ENCODE measurements at regions not wholly inside any gene's neighbourhood (a gene's known extent, or its start where the extent isn't known, plus 50 kb on each side); places are given as distances from the start of the nearest gene placed in this dataset.

DNA sequence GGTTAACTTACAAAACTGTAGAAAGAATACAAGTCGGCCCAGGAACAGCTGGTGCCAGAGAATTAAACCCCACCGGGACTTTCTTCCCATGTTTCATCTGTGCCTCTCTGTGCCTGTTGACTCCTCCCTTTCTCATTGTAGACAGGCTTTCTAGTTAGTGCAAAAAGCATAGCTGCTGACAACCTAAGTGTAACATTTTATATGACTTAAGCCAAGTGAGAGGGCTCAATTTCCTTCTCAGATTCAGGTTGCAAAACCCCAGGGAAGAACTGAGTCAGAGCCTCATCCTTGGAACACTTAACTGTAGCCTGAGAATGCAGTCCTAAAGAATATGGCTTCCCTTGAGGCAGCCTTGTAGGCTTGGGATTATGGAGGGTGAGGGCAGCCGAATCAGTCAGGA is 302.5 kb upstream of the AZI2 start:
- H3K27me3 ChIP-seq (ENCODE audit: control insufficient read depth, insufficient read depth, low read length) = no peaks in the 10 kb centered on the region
- H3K9me3 ChIP-seq (ENCODE audit: control insufficient read depth, insufficient read depth, low read length) = no peaks in the 10 kb centered on the region
- no peak for TF ChIP-seq CTCF (IDR thresholded peaks at IDR 0.05; ENCODE audit: low read depth, low read length)
- no peak overlapping the region for H3K27ac ChIP-seq (ENCODE audit: low read depth, low read length)
- H3K4me3 ChIP-seq (ENCODE audit: low read depth, low read length) = no peak overlapping the region
- ChIA-PET CTCF (interaction anchor here (1.7 to 2.0 kb wide), 1 partner anchor 17 kb away, joined by 7 to 19 read pairs; no protein-coding TSS in a partner anchor), POLR2A (no interaction called here)
- DNase-seq (ENCODE audit: low read depth, low spot score) = no peak

- no peak overlapping the region for H3K4me3 ChIP-seq (ENCODE audit: low read depth, low read length)
- no peaks in the 10 kb centered on the region for H3K9me3 ChIP-seq (ENCODE audit: control insufficient read depth, insufficient read depth, low read length)
- POLR2A ChIA-PET = no interaction called here
- H3K27ac ChIP-seq (ENCODE audit: low read depth, low read length) = no peak overlapping the region
- H3K27me3 ChIP-seq (ENCODE audit: control insufficient read depth, insufficient read depth, low read length) = peaks cover 2% of the 10 kb centered on the region
- CTCF ChIA-PET = no interaction called here
- TF ChIP-seq CTCF (IDR thresholded peaks at IDR 0.05; ENCODE audit: low read depth, low read length) = no peak
- no peak for DNase-seq (ENCODE audit: low read depth, low spot score)
Observed at GRCh38 chr3:28664123-28664522, 315.5 kb upstream of the AZI2 start.

DNA sequence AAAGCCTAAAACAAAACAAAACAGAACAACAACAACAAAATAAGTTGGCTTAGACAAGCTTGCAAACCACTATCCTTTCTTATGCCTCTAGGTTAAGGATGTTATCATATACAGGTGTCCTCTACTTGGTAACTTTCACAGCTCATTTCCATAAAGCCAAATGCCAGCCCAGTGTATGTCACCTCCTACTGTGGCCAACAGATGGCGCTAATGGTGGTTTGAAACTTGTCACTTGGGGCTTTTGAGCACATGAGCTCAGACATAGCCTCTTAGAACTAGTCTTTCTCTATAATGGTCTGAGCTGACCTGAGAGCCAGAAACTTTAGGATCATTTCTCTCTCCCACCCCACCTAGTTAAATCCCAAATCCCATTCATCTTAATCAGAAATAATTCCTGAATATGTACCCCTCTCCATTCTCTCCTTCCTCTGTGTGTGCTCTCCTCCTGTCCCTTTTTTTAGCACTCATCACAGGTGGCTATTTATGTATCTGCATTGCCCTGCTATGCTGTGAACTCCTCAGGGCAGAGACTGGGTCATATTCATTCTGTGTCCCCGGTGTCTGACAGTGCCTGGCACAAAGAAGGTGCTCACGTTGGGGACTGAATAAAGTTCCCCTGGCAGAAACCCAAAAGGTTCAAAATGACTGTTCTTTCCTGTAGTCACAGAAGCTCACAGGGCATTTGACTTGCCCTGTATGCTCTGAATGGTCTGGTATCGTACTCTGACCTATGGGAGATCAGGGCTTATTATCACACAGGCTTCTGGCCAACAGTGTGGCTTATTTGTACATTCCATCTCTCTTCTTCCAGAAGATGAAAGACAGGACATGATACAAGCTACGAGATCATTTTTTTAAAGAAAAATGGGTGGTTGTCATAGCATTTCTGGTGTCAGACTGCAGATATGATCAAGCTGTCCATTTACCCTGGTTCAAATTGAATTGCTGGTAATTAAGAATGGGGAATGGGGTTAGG is 319.3 kb upstream of the AZI2 start:
- peak; percentile 36 for DNase-seq (ENCODE audit: low read depth, low spot score)
- Histone ChIP-seq H3K27me3 (ENCODE audit: control insufficient read depth, insufficient read depth, low read length) (peaks cover 2% of the 10 kb centered on the region), H3K27ac (ENCODE audit: low read depth, low read length) (no peak overlapping the region), H3K9me3 (ENCODE audit: control insufficient read depth, insufficient read depth, low read length) (no peaks in the 10 kb centered on the region), H3K4me3 (ENCODE audit: low read depth, low read length) (no peak overlapping the region)
- CTCF ChIA-PET = interaction anchor here (0.5 to 3.0 kb wide), 48 partner anchors 9 to 1531 kb away, joined by 3 to 35 read pairs (median 4); partner anchors contain the start of gene RBMS3
- POLR2A ChIA-PET = no interaction called here
- TF ChIP-seq CTCF (IDR thresholded peaks at IDR 0.05; ENCODE audit: low read depth, low read length) = peak; percentile 82

DNA sequence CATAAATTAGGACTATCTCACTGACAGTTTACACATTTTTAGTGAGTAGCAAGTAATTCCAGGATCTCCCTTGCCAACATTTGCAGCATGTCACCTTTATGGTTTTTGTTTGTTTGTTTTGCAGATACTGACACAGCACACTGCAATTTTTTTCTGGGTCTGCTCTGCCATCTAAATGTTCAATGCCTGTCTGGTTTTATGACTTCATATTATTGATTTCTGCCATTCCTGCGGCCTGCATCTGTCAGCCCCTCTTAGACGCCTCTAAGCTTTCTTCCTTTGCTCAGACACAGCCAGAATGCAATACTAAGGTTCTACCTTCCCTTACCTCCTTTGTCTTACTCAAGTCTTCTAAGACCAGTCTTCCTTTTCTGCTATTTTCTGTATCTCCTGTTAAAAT is 321.2 kb upstream of the AZI2 start:
- POLR2A ChIA-PET = no interaction called here
- no peak for TF ChIP-seq CTCF (IDR thresholded peaks at IDR 0.05; ENCODE audit: low read depth, low read length)
- H3K4me3 ChIP-seq (ENCODE audit: low read depth, low read length) = no peak overlapping the region
- H3K9me3 ChIP-seq (ENCODE audit: control insufficient read depth, insufficient read depth, low read length) = no peaks in the 10 kb centered on the region
- H3K27ac ChIP-seq (ENCODE audit: low read depth, low read length) = no peak overlapping the region
- H3K27me3 ChIP-seq (ENCODE audit: control insufficient read depth, insufficient read depth, low read length) = no peaks in the 10 kb centered on the region
- DNase-seq (ENCODE audit: low read depth, low spot score) = no peak
- CTCF ChIA-PET = interaction anchor here (3.0 kb wide), 1 partner anchor 12 kb away, joined by 35 read pairs; no protein-coding TSS in a partner anchor

DNA sequence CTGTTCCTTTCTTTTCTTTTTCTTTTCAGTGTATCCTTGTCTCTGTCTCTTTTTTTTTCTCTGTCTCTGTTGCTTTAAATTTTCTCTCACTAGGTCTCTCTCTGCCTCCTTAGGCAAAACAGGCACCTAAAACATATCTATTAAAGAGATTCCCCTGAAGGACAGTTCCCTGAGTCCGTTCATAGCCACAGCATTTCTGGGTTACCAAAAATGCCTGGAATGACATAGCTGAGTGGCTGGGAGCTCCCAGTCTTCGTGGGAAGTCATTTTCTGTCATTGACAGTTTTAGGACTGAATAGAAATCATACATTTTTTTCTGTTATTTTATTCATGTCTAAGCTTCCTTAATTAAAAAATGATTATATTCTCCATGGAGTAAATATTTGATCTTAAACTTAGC is 323.8 kb upstream of the AZI2 start:
- no peaks in the 10 kb centered on the region for H3K27me3 ChIP-seq (ENCODE audit: control insufficient read depth, insufficient read depth, low read length)
- DNase-seq (ENCODE audit: low read depth, low spot score) = no peak
- CTCF ChIA-PET = no interaction called here
- no peak overlapping the region for H3K27ac ChIP-seq (ENCODE audit: low read depth, low read length)
- no peaks in the 10 kb centered on the region for H3K9me3 ChIP-seq (ENCODE audit: control insufficient read depth, insufficient read depth, low read length)
- POLR2A ChIA-PET = no interaction called here
- no peak for TF ChIP-seq CTCF (IDR thresholded peaks at IDR 0.05; ENCODE audit: low read depth, low read length)
- no peak overlapping the region for H3K4me3 ChIP-seq (ENCODE audit: low read depth, low read length)
